Left colon (tissue), 2 donors: ENCODE measurements at regions not wholly inside any gene's neighbourhood (a gene's known extent, or its start where the extent isn't known, plus 50 kb on each side); places are given as distances from the start of the nearest gene placed in this dataset.
"Not testable (repeated sequence)": the region's sequence is repeated elsewhere in the genome, so short reads cannot be mapped to it uniquely, and the experiment has no call there.

Source experiments
- ATAC-seq: fragments of 200-7000 bp; cut with Tn5 transposase; one replicate; pipeline ENCODE4 v1.9.1; 2020; ENCODE audit warnings: mild to moderate bottlenecking, moderate library complexity
- DNase-seq, 2 donors: peaks; one replicate each; pipeline ENCODE4 v3.0.0-alpha.2; 2020
- intact Hi-C, 2 donors: fragments of 100-400 bp; cut with DNase I in 1 of 2; cut with micrococcal nuclease in 1 of 2; formaldehyde crosslinking; loops; one replicate each; pipeline versions ENCODE4 v1.11.2 to v1.14.0; 2022; cut with DNase I, micrococcal nuclease
- donor health status: DM: no; HTN: no; CAD: no.
- donor health status: DM: yes; HTN: yes; CAD: no.

DNA sequence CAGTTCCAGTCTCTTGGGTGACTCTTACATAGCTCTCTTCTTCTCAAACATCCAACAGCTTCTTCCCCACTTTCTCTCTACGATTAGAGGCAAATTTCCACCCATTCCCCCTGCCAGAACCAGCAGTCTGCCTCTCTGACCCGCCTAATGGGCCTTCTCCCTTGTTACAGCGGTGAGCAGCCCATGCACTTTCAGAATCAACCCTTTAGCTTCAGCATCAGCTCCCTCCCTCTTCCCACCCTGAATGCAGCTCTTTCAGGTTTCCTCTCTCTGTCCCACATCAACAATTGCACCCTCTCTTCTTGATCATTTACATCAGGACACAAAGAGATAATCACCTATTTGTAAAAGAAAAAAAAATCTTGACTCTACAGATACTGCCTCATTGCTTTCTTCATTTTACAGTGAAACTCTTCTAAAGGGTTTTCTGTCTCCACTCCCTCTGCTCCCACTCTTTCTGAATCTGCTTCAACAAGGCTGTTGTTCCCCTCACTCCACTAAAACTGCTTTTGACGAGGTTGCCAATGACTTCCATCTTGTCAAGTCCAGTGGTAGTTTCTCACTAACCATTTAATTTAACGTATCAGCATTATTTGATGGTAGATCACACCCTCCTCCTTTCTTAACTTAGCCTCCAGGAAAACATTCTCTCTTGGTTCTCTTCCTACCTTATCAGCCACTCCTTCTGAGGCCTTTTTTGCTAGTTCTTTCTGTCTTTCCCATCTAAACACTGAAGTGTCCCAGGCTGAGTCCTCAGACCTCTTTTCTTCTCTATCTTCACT, 106.6 kb downstream of the NPY start:
- intact Hi-C loops = no loop called here
- DNase-seq = no peak
- no peak for ATAC-seq

DNA sequence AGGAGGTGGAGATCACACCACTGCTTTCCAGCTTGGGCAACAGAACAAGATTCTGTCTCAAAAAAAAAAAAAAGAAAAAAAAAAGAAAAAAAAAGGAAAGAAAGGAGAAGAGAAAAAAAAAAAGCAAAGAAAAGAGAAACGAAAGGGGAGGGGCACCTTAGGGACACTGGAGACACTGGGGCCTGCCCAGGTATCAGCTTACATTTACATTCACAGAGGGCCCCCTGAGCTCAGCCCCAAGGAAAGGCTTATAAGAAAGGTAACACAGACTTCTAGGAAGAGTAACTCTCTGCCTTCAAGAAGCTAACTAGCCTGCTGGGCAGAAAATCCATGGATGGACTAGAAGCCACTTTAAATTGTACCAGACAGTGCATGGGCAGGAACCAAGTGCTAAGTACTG, 108.8 kb downstream of the NPY start:
- no peak for DNase-seq
- intact Hi-C loops = no loop called here
- ATAC-seq = no peak

DNA sequence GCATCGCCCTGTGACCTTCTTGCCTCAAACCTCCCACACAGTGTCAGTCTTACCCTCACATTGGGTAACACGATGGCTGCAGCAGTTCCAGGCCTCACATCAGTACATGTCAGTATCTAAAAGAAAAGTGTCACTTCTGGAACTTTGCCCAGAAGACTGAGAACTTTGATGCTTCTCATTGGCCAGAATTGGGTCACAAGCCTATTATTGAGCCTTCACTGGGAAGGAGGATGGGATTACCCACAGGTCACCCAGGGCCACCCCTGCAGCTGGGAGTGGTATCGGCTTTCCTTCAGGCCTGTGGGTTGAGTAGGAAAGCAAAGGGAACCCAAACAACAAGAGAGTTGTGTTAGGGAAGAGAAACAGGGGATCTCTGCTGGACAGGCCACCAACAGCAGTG, 111.5 kb downstream of the NPY start:
- DNase-seq (no peak), ATAC-seq (no peak)
- intact Hi-C loops = no loop called here

GRCh38 chr7:24396387-24396786, 112.4 kb downstream of the NPY start:
- ATAC-seq, intact Hi-C loops, DNase-seq: not testable (repeated sequence)

- intact Hi-C loops = loop anchor here in 1 of 2 donors (10.0 kb wide), 1 partner anchor 263 kb away; no protein-coding TSS in a partner anchor
- DNase-seq = no peak
- ATAC-seq = no peak
These were observed 117.9 kb downstream of the NPY start for GRCh38 chr7:24401628-24402593.

DNA sequence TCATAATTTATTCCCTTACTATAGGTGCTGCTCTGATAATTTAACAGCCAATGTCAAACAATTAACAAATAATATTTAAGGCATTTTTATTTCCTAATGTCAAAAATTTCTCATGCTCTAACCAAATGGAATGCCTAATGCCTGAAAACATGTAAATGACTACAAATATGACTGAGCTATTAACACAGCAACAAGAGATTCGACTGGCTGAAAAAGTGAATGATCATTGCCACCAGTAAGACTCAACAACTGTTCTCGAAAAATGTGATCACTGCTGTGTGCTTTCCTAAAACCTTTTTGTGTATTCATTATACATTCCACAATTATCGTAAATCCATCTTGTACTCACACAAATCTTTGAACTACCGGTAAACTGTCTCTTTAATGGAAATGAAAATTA, 118.7 kb downstream of the NPY start:
- DNase-seq (no peak), ATAC-seq (no peak)
- intact Hi-C loops = loop anchor here in 1 of 2 donors (10.0 kb wide), 1 partner anchor 262 kb away; no protein-coding TSS in a partner anchor

GRCh38 chr7:24403557-24403956, 119.6 kb downstream of the NPY start:
- ATAC-seq = no peak
- intact Hi-C loops = loop anchor here in 1 of 2 donors (10.0 kb wide), 1 partner anchor 261 kb away; no protein-coding TSS in a partner anchor
- no peak for DNase-seq

DNA sequence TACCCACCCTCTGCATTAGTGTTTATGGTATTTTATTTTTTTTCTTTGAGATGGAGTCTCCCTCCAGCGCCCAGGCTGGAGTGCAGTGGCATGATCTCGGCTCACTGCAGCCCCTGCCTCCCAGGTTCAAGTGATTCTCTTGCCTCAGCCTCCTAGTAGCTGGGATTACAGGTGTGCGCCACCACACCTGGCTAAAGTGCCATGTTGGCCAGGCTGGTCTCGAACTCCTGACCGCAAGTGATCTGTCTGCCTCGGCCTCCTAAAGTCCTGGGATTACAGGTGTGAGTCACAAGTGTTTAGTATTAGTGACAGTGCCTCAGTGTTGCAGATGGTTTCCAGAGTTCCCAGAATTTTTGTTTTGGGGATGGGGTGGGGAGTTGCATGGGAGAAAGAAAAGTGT, 120.3 kb downstream of the NPY start:
- no peak for ATAC-seq
- intact Hi-C loops = loop anchor here in 1 of 2 donors (10.0 kb wide), 1 partner anchor 260 kb away; no protein-coding TSS in a partner anchor
- DNase-seq = no peak

DNA sequence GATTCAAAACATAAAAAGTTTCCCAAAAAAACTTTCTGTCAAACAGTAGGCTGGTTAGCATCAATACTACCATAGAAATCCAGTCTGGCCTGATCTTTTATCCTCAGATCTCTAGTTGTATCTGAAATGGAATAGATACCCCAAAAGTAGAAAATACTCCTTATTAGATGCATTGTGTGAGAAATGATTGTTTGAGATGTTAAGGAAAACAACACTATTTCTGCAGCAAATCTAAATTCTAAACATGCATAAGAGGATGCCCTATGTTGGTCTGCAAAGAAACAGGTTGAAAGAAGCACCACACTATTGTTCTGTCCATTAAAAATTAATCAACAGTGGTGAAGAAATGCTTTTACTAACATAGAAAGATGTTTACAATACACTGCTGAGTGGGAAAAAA, 121.0 kb downstream of the NPY start:
- no peak for DNase-seq
- no peak for ATAC-seq
- intact Hi-C loops = loop anchor here in 1 of 2 donors (10.0 kb wide), 1 partner anchor 260 kb away; no protein-coding TSS in a partner anchor

- DNase-seq (no peak), ATAC-seq (no peak)
- intact Hi-C loops = loop anchor here in 1 of 2 donors (10.0 kb wide), 1 partner anchor 259 kb away; no protein-coding TSS in a partner anchor
These were observed 122.2 kb downstream of the NPY start for GRCh38 chr7:24406053-24406788.

DNA sequence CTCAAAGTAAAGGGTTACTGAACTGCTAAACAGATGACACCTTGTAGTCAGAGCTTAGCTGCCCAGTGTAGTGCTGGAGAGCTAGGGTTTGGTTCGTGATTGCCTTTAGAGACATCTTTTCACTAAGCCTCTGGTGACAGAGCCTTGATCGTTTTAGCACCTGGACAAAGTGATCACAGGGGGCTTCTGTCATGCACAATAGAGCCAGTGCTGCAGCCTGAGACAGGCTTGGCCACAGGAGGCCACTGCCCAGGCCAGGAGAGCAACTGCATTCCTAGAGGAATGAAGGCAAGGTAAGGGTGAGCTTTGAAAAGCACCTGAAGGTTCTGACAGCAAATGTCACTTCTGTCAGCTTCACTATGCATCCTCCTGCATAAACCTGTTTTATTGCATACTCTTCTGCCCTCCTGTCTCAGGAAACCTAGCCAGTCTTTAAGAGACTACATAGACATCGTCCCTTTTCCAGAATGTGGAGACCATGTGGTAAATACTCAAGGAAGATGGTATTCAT, 122.9 kb downstream of the NPY start:
- no peak for DNase-seq
- intact Hi-C loops = loop anchor here in 1 of 2 donors (10.0 kb wide), 1 partner anchor 258 kb away; no protein-coding TSS in a partner anchor
- ATAC-seq = no peak

DNA sequence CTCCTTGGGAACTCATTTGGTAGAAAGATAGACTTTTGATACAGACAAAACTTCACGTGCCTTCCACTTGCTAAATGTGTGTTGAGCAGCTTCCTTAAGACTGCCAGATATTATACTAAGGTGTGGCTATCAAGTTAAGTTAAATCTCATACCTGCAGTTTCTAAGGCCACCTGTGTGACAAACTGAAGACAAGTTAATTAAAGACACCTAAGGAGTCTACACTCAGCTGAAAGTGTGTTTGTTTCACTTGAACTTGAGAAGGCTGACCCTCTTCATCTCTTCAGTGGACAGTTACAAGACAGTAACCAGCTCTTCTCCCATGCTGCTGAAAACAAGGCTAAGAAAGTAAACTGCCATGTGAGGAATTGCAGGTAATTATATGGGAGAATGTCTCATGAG, 124.0 kb downstream of the NPY start:
- DNase-seq (no peak), ATAC-seq (no peak)
- intact Hi-C loops = loop anchor here in 1 of 2 donors (10.0 kb wide), 1 partner anchor 257 kb away; no protein-coding TSS in a partner anchor

GRCh38 chr7:24408798-24409430, 124.9 kb downstream of the NPY start:
- ATAC-seq (no peak), DNase-seq (no peak)
- intact Hi-C loops = loop anchor here in 1 of 2 donors (10.0 kb wide), 1 partner anchor 256 kb away; no protein-coding TSS in a partner anchor

DNA sequence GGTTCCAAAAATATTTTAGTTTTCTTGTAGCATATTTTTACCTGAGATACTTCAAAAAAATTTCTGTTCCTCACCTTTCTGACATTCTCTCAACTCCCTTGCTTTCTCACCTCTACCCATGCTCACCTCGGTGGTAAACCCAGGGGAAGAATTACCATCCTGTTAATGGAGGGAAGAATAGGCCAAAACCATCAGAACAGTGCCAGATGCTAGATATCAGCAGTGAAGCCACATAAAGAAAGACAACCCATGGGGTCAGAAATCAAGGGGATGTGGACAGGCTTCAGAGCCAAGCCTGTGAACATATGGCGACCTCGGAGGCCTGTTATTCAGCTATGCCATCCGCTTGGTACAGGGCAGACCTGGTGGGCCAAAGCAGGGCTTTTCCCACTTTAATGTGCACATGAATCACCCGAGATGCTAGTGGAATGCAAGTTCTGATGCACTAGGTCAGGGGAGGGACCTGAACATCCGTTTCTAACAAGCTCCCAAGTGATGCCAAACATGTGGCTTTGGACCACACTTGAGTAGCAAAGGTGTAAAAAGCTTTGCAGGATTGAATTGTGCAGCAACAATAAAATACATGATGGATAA, 125.5 kb downstream of the NPY start:
- no peak for ATAC-seq
- no peak for DNase-seq
- intact Hi-C loops = loop anchor here in 1 of 2 donors (10.0 kb wide), 1 partner anchor 255 kb away; no protein-coding TSS in a partner anchor

GRCh38 chr7:24411226-24411625, 127.2 kb downstream of the NPY start:
- intact Hi-C loops = no loop called here
- DNase-seq (no peak), ATAC-seq (no peak)

- intact Hi-C loops = no loop called here
These were observed 133.6 kb downstream of the NPY start for GRCh38 chr7:24417526-24418120.

GRCh38 chr7:24419077-24419476, 135.1 kb downstream of the NPY start:
- ATAC-seq (no peak), DNase-seq (no peak)
- intact Hi-C loops = no loop called here

More at GRCh38 chr7:24417526-24418120, 133.6 kb downstream of the NPY start:
- DNase-seq (no peak), ATAC-seq (no peak)
